ENCODE measurements at regions not wholly inside any gene's neighbourhood (a gene's known extent, or its start where the extent isn't known, plus 50 kb on each side); places are given as distances from the start of the nearest gene placed in this dataset.

- DNase-seq, result no peak
These were observed 62.5 kb upstream of the SIM2 start for GRCh38 chr21:36636439-36636838.

GRCh38 chr21:36639769-36640168 lies 59.1 kb upstream of the SIM2 start:
- DNase-seq, result no peak

- DNase-seq, result no peak
These were observed 58.7 kb upstream of the SIM2 start for GRCh38 chr21:36640174-36640720.

- no peak for DNase-seq
These were observed 58.1 kb upstream of the SIM2 start for GRCh38 chr21:36640721-36641244.

GRCh38 chr21:36641346-36641745 lies 57.6 kb upstream of the SIM2 start:
- no peak for DNase-seq

- no peak for DNase-seq
These were observed 57.0 kb upstream of the SIM2 start for GRCh38 chr21:36641886-36642285.

GRCh38 chr21:36642777-36643176 lies 56.1 kb upstream of the SIM2 start:
- DNase-seq, result no peak

GRCh38 chr21:36643374-36644250 lies 55.3 kb upstream of the SIM2 start:
- DNase-seq, result no peak

GRCh38 chr21:36646011-36646410 lies 52.9 kb upstream of the SIM2 start:
- no peak for DNase-seq

- no peak for DNase-seq
These were observed 52.3 kb upstream of the SIM2 start for GRCh38 chr21:36646645-36647044.

- no peak for DNase-seq
These were observed 51.4 kb upstream of the SIM2 start for GRCh38 chr21:36647279-36648093.
